LNCaP clone FGC (cell line): ENCODE measurements at regions not wholly inside any gene's neighbourhood (a gene's known extent, or its start where the extent isn't known, plus 50 kb on each side); places are given as distances from the start of the nearest gene placed in this dataset.
A peak's percentile ranks its signal among the peaks of the same experiment; 100 is the strongest.

Experiments
- DNase-seq: peaks from one replicate; pipeline ENCODE4 v3.0.0-alpha.2; 2011; ENCODE audit warnings: low read depth
- H3K4me3 ChIP-seq: 2 replicates; pipeline ENCODE4 v1.5.1; 2011; ENCODE audit warnings: mild to moderate bottlenecking, low read depth, low read length, control low read depth
- CTCF ChIP-seq: IDR thresholded peaks from 2 replicates; pipeline ENCODE4 v1.5.1; 2012; ENCODE audit warnings: mild to moderate bottlenecking; ENCODE audit not compliant: control insufficient read depth, insufficient read depth; ENCODE audit errors: extremely low read depth

- no peak for DNase-seq
- H3K4me3 ChIP-seq: no peak overlapping the region
- no peak for TF ChIP-seq CTCF
Measured at GRCh38 chr9:101796044-101796443, 57.6 kb upstream of the GRIN3A start.

- no peak overlapping the region for H3K4me3 ChIP-seq
- no peak for TF ChIP-seq CTCF
- no peak for DNase-seq
Measured at GRCh38 chr9:101795147-101795546, 56.7 kb upstream of the GRIN3A start.

- no peak for TF ChIP-seq CTCF
- H3K4me3 ChIP-seq: no peak overlapping the region
- no peak for DNase-seq
Measured at GRCh38 chr9:101792475-101792874, 54.0 kb upstream of the GRIN3A start.

- no peak overlapping the region for H3K4me3 ChIP-seq
- peak; percentile 81 for TF ChIP-seq CTCF
- DNase-seq: no peak
Measured at GRCh38 chr9:101791938-101792337, 53.5 kb upstream of the GRIN3A start.

GRCh38 chr9:101791533-101791932 lies 53.1 kb upstream of the GRIN3A start:
- no peak for TF ChIP-seq CTCF
- DNase-seq: no peak
- H3K4me3 ChIP-seq: no peak overlapping the region
